Thymus (tissue), 11 donors: ENCODE measurements at regions not wholly inside any gene's neighbourhood (a gene's known extent, or its start where the extent isn't known, plus 50 kb on each side); places are given as distances from the start of the nearest gene placed in this dataset.

Experiments
- DNase-seq, 9 donors: peaks; one replicate each; pipeline ENCODE4 v3.0.0-alpha.2; 2013; ENCODE audit warnings: low spot score in 9 of 9, low read depth in 6 of 9, missing footprints in 1 of 9
- H3K27ac ChIP-seq, 2 donors: one replicate each; pipeline ENCODE4 v1.5.1; 2013; ENCODE audit warnings: control low read depth in 1 of 2, low read depth in 1 of 2, low read length in 1 of 2, mild to moderate bottlenecking in 1 of 2, moderate library complexity in 1 of 2
- H3K27me3 ChIP-seq, 2 donors: one replicate each; pipeline ENCODE4 v1.5.1; 2013; ENCODE audit warnings: low read length in 1 of 2; ENCODE audit not compliant: control insufficient read depth in 2 of 2, insufficient read depth in 1 of 2
- H3K36me3 ChIP-seq, 2 donors: one replicate each; pipeline ENCODE4 v1.5.1; 2013; ENCODE audit warnings: low read length in 1 of 2, mild to moderate bottlenecking in 1 of 2, moderate library complexity in 1 of 2; ENCODE audit not compliant: control insufficient read depth in 2 of 2, insufficient read depth in 2 of 2
- H3K4me1 ChIP-seq, 2 donors: one replicate each; pipeline ENCODE4 v1.5.1; 2013; ENCODE audit warnings: low read length in 2 of 2; ENCODE audit not compliant: control insufficient read depth in 2 of 2, insufficient read depth in 2 of 2
- H3K4me3 ChIP-seq, 2 donors: one replicate each; pipeline ENCODE4 v1.5.1; 2013; ENCODE audit warnings: low read length in 2 of 2, control low read depth in 1 of 2, mild to moderate bottlenecking in 1 of 2
- H3K9me3 ChIP-seq, 2 donors: one replicate each; pipeline ENCODE4 v1.5.1; 2013; ENCODE audit warnings: low read length in 1 of 2, mild to moderate bottlenecking in 1 of 2; ENCODE audit not compliant: control insufficient read depth in 2 of 2, insufficient read depth in 1 of 2
- whole genome bisulfite sequencing: extraction: QIAGEN DNeasy Blood & Tissue Kit; methylation state at CpG from one replicate; pipeline ENCODE4 v1.1.7; 2013; 5-methylcytosine and 5-hydroxymethylcytosine counted together
- donor health status: healthy.

DNA sequence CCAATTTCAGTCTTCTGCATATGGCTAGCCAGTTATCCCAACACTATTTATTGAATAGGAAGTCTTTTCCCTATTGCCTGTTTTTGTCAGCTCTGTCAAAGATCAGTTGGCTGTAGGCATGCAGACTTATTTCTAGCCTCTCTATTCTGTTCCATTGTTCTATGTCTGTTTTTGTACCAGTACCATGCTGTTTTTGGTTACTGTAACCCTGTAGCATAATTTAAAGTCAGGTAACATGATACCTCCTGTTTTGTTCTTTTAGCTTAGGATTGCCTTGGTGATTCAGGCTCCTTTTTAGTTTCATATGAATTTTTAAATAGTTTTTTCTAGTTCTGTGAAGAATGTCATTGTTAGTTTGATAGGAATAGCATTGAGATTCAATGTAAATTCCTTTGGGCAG is 104.9 kb upstream of the SLCO6A1 start:
- H3K36me3 ChIP-seq = no peaks in the 10 kb centered on the region
- no peaks in the 10 kb centered on the region for H3K4me1 ChIP-seq
- no peaks in the 10 kb centered on the region for H3K27me3 ChIP-seq
- no peaks in the 10 kb centered on the region for H3K9me3 ChIP-seq
- H3K27ac ChIP-seq = no peak overlapping the region
- no peak for DNase-seq
- no peak overlapping the region for H3K4me3 ChIP-seq

DNA sequence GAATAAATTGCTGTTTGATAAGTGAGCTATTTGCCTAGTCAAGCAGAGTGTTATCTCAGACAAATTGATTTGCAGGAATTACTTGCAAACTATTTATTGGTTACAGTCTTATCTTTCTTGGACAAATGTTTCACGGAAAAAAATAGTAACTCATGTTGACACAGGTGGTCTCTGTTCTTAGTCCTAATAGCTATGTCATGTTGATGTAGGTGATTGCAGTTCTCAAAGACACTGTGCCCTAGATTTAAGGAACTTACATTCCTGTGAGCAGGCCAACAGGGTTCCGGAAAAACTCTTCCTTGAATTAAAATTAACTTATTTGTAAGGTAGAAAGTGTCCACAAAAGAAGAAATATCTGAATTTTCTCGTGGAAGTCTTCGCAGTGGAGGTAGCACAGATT is 109.6 kb upstream of the SLCO6A1 start:
- H3K36me3 ChIP-seq = no peaks in the 10 kb centered on the region
- no peak overlapping the region for H3K4me3 ChIP-seq
- no peak for DNase-seq
- WGBS = 91% methylated on average over 4 of the region's 4 CpGs
- H3K27ac ChIP-seq = no peak overlapping the region
- no peaks in the 10 kb centered on the region for H3K27me3 ChIP-seq
- H3K4me1 ChIP-seq = no peaks in the 10 kb centered on the region
- no peaks in the 10 kb centered on the region for H3K9me3 ChIP-seq

DNA sequence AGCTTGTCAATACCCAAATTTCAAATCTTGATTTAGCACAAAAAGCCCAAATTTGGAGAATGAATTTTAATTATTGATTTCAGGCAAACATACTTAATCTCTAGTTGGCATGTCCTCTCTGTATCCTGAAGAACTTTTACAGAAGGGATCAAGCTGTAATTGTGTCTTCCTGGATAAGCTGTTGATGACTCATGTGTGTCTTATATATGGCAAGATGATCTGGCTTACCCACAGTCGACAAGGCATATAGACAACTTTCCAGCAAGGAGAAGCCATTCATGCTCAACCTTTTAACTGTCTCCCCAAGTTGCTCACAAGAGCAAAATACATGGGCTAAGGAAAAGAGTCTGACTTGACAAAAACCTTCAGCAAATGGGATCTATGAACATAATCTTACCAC is 112.5 kb upstream of the SLCO6A1 start:
- H3K9me3 ChIP-seq = no peaks in the 10 kb centered on the region
- H3K27ac ChIP-seq = no peak overlapping the region
- H3K36me3 ChIP-seq = no peaks in the 10 kb centered on the region
- WGBS = 97% methylated on average over 1 of the region's 1 CpG
- H3K27me3 ChIP-seq = no peaks in the 10 kb centered on the region
- no peak overlapping the region for H3K4me3 ChIP-seq
- DNase-seq = no peak
- no peaks in the 10 kb centered on the region for H3K4me1 ChIP-seq

- H3K9me3 ChIP-seq = no peaks in the 10 kb centered on the region
- DNase-seq = no peak
- no peaks in the 10 kb centered on the region for H3K36me3 ChIP-seq
- no peaks in the 10 kb centered on the region for H3K27me3 ChIP-seq
- H3K4me3 ChIP-seq = no peak overlapping the region
- H3K27ac ChIP-seq = no peak overlapping the region
- H3K4me1 ChIP-seq = no peaks in the 10 kb centered on the region
- WGBS = 93% methylated on average over 2 of the region's 2 CpGs
Observed at GRCh38 chr5:102613661-102614060, 114.9 kb upstream of the SLCO6A1 start.

DNA sequence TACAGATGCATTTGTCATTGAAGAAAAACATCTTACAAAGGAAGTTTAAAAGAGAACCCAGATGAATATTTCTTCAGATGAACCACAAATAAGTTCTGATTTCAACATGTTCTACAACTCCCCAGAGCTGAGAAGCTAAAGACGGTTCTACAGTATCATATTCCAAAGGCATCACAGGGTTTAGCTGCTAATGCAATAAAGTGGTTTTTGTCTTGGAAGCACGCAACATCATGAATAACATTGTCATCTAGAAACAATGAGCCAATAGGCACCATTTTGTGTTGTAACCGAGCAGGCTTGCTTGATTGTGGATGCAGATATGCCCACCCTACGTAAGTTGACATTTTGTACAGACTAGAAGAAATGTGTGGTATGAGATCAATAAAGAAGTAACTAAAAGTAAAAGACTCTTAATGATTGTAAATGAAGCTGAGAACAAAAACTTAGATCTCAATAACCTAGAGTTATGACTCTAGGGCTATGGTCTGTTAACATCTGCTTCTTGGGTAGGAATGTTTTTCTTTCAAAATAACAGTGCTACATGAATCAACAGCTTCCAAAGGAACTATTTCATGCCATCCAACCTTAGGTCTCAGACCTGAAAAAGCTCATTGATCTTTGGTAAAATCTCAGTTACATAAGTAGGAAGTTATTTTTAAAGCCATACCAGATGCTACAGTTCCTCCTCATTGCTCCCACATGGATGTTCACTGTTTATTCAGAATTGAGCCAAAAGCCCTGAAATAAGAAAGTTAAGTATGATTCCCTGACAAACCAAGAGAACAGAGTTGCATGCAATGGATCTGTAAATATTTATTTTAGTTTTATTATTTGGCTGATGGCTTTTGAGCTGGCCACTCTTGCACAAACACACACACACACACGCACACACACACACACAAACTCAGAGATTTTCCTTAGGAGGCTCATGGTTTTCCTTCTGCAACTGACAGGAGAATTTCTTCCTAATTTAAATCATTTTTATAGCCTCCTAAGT is 118.7 kb upstream of the SLCO6A1 start:
- H3K36me3 ChIP-seq = no peaks in the 10 kb centered on the region
- DNase-seq = no peak
- H3K4me1 ChIP-seq = no peaks in the 10 kb centered on the region
- H3K4me3 ChIP-seq = no peak overlapping the region
- no peaks in the 10 kb centered on the region for H3K9me3 ChIP-seq
- no peaks in the 10 kb centered on the region for H3K27me3 ChIP-seq
- no peak overlapping the region for H3K27ac ChIP-seq
- 94% methylated on average over 5 of the region's 5 CpGs for WGBS

- DNase-seq = no peak
- H3K36me3 ChIP-seq = no peaks in the 10 kb centered on the region
- H3K4me1 ChIP-seq = no peaks in the 10 kb centered on the region
- WGBS = 69% methylated on average over 3 of the region's 3 CpGs
- no peaks in the 10 kb centered on the region for H3K9me3 ChIP-seq
- H3K27ac ChIP-seq = no peak overlapping the region
- no peak overlapping the region for H3K4me3 ChIP-seq
- no peaks in the 10 kb centered on the region for H3K27me3 ChIP-seq
Observed at GRCh38 chr5:102622262-102622661, 123.5 kb upstream of the SLCO6A1 start.

DNA sequence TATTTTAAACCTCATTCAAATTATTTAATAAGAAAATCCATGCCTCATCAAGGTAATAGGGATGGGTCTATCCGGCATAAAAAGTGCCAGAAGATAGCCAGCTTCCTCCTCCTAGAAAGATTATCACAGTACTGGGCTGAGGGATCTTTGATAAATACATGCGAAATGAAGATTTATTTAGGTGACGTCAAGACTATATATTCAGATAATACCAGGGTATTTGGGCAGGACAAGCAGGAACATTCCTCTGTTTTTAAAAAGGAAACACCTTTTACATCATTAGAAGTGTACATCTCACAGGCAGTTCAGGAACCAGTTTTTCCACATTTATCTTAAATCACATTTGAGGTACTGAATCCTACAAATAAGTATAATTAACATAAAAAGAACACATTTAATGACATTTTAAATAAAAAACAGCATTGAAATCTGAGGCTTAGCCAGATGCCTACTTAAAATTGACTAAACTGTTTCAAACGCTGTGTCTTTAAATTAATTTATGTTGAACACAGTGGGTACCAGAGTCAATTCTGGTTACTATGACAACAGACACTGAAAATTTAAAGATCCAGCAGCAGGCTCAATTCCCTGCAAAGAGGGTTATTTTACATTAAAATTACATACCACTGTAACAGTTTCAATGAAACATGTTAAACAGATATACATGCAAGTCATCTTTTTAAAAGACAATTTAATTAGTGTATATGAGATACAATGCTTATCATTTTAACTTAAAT is 124.7 kb upstream of the SLCO6A1 start:
- no peaks in the 10 kb centered on the region for H3K4me1 ChIP-seq
- no peaks in the 10 kb centered on the region for H3K36me3 ChIP-seq
- H3K4me3 ChIP-seq = no peak overlapping the region
- no peak overlapping the region for H3K27ac ChIP-seq
- no peak for DNase-seq
- no peaks in the 10 kb centered on the region for H3K9me3 ChIP-seq
- 94% methylated on average over 4 of the region's 4 CpGs for WGBS
- no peaks in the 10 kb centered on the region for H3K27me3 ChIP-seq

- Histone ChIP-seq H3K27ac (no peak overlapping the region), H3K36me3 (no peaks in the 10 kb centered on the region), H3K27me3 (no peaks in the 10 kb centered on the region), H3K4me3 (no peak overlapping the region), H3K4me1 (no peaks in the 10 kb centered on the region), H3K9me3 (no peaks in the 10 kb centered on the region)
- no peak for DNase-seq
- WGBS = 93% methylated on average over 6 of the region's 6 CpGs
Observed at GRCh38 chr5:102624405-102624804, 125.6 kb upstream of the SLCO6A1 start.

DNA sequence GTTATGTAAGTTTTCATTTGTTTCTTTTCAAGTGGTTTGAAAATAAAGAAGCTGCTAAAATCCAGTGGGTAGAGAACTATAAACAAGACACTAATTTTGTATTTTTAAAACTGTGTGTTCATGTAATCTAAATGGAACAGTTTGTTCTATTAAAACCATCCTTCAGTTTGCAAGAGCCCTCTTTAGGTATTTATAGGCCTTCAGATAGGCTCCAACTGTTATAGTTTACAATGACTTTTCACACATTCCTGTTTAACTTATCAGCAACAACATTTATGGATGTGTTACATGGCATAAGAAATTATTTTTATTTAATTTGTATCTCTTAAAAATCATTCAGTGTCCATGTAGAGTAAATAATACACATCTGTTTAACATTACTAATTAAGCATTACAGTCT is 126.7 kb upstream of the SLCO6A1 start:
- H3K9me3 ChIP-seq = no peaks in the 10 kb centered on the region
- H3K27me3 ChIP-seq = no peaks in the 10 kb centered on the region
- DNase-seq = no peak
- H3K27ac ChIP-seq = no peak overlapping the region
- H3K4me3 ChIP-seq = no peak overlapping the region
- H3K4me1 ChIP-seq = no peaks in the 10 kb centered on the region
- no peaks in the 10 kb centered on the region for H3K36me3 ChIP-seq
